Keratinocyte (primary cell): ENCODE measurements at regions not wholly inside any gene's neighbourhood (a gene's known extent, or its start where the extent isn't known, plus 50 kb on each side); places are given as distances from the start of the nearest gene placed in this dataset.
"Not testable (repeated sequence)": the region's sequence is repeated elsewhere in the genome, so short reads cannot be mapped to it uniquely, and the experiment has no call there.

Experiments used
- DNase-seq: peaks from one replicate; pipeline ENCODE4 v3.0.0-alpha.2; 2011; ENCODE audit warnings: low read depth, missing footprints, low spot score
- FAIRE-seq: peaks from 2 replicates; lab custom pipeline; 2011; peaks lifted over from hg19 to GRCh38; lab: Jason Lieb, UNC
- H2AFZ ChIP-seq: 2 replicates; pipeline ENCODE4 v1.6.0; 2012; ENCODE audit warnings: low read length, control low read depth, inconsistent platforms; ENCODE audit not compliant: control insufficient read depth
- H3K27ac ChIP-seq: 2 replicates; pipeline ENCODE4 v1.5.1; 2011; ENCODE audit warnings: low read length; ENCODE audit not compliant: control insufficient read depth, insufficient read depth
- H3K27me3 ChIP-seq: 3 replicates; pipeline ENCODE4 v1.6.0; 2011; ENCODE audit warnings: low read length; ENCODE audit not compliant: control insufficient read depth, insufficient read depth; ENCODE audit errors: extremely low read depth
- H3K36me3 ChIP-seq, 2 experiments: 2 replicates in 1 of 2; 3 replicates in 1 of 2; pipeline ENCODE4 v1.5.1; 2011; ENCODE audit warnings: low read length in 2 of 2, mild to moderate bottlenecking in 1 of 2; ENCODE audit not compliant: control insufficient read depth in 2 of 2, insufficient read depth in 2 of 2; ENCODE audit errors: extremely low read depth in 1 of 2
- H3K4me1 ChIP-seq: 3 replicates; pipeline ENCODE4 v1.5.1; 2011; ENCODE audit warnings: low read length; ENCODE audit not compliant: control insufficient read depth, insufficient read depth; ENCODE audit errors: extremely low read depth
- H3K4me2 ChIP-seq: 3 replicates; pipeline ENCODE4 v1.6.0; 2011; ENCODE audit warnings: low read depth, low read length; ENCODE audit not compliant: control insufficient read depth, insufficient read depth; ENCODE audit errors: extremely low read depth
- H3K4me3 ChIP-seq, 3 experiments: fragments of 200-600 bp in 1 of 3; sonication (generic) in 1 of 3; 2 replicates in 2 of 3; 3 replicates in 1 of 3; pipeline ENCODE4 v1.5.1; 2011 to 2016; ENCODE audit warnings: low read length in 3 of 3, mild to moderate bottlenecking in 3 of 3, control low read depth in 2 of 3, inconsistent platforms in 1 of 3, low read depth in 1 of 3, mixed read lengths in 1 of 3, mixed run types in 1 of 3, moderate library complexity in 1 of 3; ENCODE audit not compliant: control insufficient read depth in 2 of 3, insufficient read depth in 2 of 3; ENCODE audit errors: extremely low read depth in 1 of 3
- H3K79me2 ChIP-seq: 2 replicates; pipeline ENCODE4 v1.6.0; 2012; ENCODE audit warnings: low read length; ENCODE audit not compliant: control insufficient read depth, insufficient read depth
- H3K9ac ChIP-seq: 3 replicates; pipeline ENCODE4 v1.6.0; 2011; ENCODE audit warnings: low read length; ENCODE audit not compliant: control insufficient read depth, insufficient read depth; ENCODE audit errors: extremely low read depth
- H3K9me1 ChIP-seq: 3 replicates; pipeline ENCODE4 v1.6.0; 2011; ENCODE audit warnings: low read length; ENCODE audit not compliant: control insufficient read depth, insufficient read depth; ENCODE audit errors: extremely low read depth
- H3K9me3 ChIP-seq: 2 replicates; pipeline ENCODE4 v1.5.1; 2012; ENCODE audit warnings: low read depth, low read length; ENCODE audit not compliant: control insufficient read depth
- H4K20me1 ChIP-seq: 3 replicates; pipeline ENCODE4 v1.6.0; 2011; ENCODE audit warnings: low read length; ENCODE audit not compliant: control insufficient read depth, insufficient read depth; ENCODE audit errors: extremely low read depth
- CTCF ChIP-seq, 3 experiments: IDR thresholded peaks in 1 of 3; conservative IDR thresholded peaks in 1 of 3; optimal IDR thresholded peaks in 1 of 3; 2 replicates in 2 of 3; 3 replicates in 1 of 3; pipeline versions ENCODE3 to v1.5.1; 2011; ENCODE audit warnings: low read length in 3 of 3, mild to moderate bottlenecking in 3 of 3, moderate library complexity in 2 of 3, control low read depth in 1 of 3, inconsistent platforms in 1 of 3; ENCODE audit not compliant: insufficient read depth in 2 of 3; ENCODE audit errors: extremely low read depth in 1 of 3
- EZH2 ChIP-seq: IDR thresholded peaks from one replicate; pipeline ENCODE4 v1.6.1; 2012; ENCODE audit warnings: inconsistent platforms, mild to moderate bottlenecking, low read length, moderate library complexity
- dilution Hi-C: fragments of 300-500 bp; cut with MboI; formaldehyde crosslinking; loops from one replicate; pipeline ENCODE4 v1.7.0; 2020; ENCODE audit warnings: low sequenced_read_pairs; ENCODE audit not compliant: extremely low pct_ligation_motif_present

DNA sequence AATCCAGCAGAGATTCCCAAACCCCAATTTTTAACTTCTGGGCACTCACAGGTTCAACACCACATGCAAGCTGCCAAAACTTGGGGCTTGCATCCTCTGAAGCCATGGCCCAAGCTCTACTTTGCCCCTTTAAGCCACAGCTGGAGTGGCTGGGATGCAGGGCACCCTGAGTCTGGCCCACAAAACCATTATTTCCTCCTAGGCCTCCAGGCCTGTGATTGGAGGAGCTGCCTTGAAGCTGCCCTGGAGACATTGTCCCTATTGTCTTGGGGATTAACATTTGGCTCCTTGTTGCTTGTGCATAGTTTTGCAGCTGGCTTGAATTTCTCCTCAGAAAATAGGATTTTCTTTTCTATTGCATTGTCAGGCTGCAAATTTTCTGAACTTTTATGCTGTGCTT is 109.8 kb upstream of the RPRM start:
- H3K9me3 ChIP-seq, result no peaks in the 10 kb centered on the region
- H3K27me3 ChIP-seq, result no peaks in the 10 kb centered on the region
- FAIRE-seq (no peak), DNase-seq (no peak)
- H3K27ac ChIP-seq, result no peak overlapping the region
- TF ChIP-seq CTCF (optimal IDR thresholded peaks at IDR 0.05 in 1 of 3, IDR thresholded peaks at IDR 0.05 in 1 of 3, conservative IDR thresholded peaks at IDR 0.05 in 1 of 3; ENCODE audit: extremely low read depth in 1 of 3, insufficient read depth in 2 of 3, low read length in 3 of 3), result no peak
- TF ChIP-seq EZH2, result no peak
- H3K4me3 ChIP-seq, result no peak overlapping the region
- no peaks in the 10 kb centered on the region for H3K79me2 ChIP-seq
- H2AFZ ChIP-seq, result no peak overlapping the region
- H4K20me1 ChIP-seq, result no peaks in the 10 kb centered on the region
- H3K9me1 ChIP-seq, result no peaks in the 10 kb centered on the region
- no peak overlapping the region for H3K4me2 ChIP-seq
- no peak overlapping the region for H3K9ac ChIP-seq
- dilution Hi-C loops, result no loop called here
- no peaks in the 10 kb centered on the region for H3K4me1 ChIP-seq
- no peaks in the 10 kb centered on the region for H3K36me3 ChIP-seq

DNA sequence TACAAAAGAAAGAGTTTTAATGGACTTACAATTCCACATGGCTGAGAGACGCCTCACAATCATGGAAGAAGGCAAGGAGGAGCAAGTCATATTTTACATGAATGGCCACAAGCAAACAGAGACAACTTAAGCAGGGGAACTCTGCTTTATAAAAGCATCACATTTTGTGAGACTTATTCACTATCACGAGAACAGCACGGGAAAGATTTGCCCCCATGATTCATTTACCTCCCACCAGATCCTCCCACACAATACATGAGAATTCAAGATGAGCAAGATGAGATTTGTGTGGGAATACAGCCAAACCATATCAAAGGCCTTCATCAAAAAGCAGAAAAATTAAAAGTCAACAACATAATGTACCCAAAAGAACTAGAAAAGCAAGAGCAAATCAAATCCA is 111.0 kb upstream of the RPRM start:
- H3K36me3 ChIP-seq, result no peaks in the 10 kb centered on the region
- H3K27me3 ChIP-seq, result no peaks in the 10 kb centered on the region
- dilution Hi-C loops, result no loop called here
- TF ChIP-seq EZH2, result no peak
- TF ChIP-seq CTCF (optimal IDR thresholded peaks at IDR 0.05 in 1 of 3, IDR thresholded peaks at IDR 0.05 in 1 of 3, conservative IDR thresholded peaks at IDR 0.05 in 1 of 3; ENCODE audit: extremely low read depth in 1 of 3, insufficient read depth in 2 of 3, low read length in 3 of 3), result no peak
- no peaks in the 10 kb centered on the region for H3K79me2 ChIP-seq
- no peaks in the 10 kb centered on the region for H3K9me1 ChIP-seq
- no peaks in the 10 kb centered on the region for H3K4me1 ChIP-seq
- H2AFZ ChIP-seq, result no peak overlapping the region
- H3K27ac ChIP-seq, result no peak overlapping the region
- H3K4me3 ChIP-seq, result no peak overlapping the region
- H3K9me3 ChIP-seq, result no peaks in the 10 kb centered on the region
- FAIRE-seq (no peak), DNase-seq (no peak)
- H3K9ac ChIP-seq, result no peak overlapping the region
- no peaks in the 10 kb centered on the region for H4K20me1 ChIP-seq
- H3K4me2 ChIP-seq, result no peak overlapping the region

DNA sequence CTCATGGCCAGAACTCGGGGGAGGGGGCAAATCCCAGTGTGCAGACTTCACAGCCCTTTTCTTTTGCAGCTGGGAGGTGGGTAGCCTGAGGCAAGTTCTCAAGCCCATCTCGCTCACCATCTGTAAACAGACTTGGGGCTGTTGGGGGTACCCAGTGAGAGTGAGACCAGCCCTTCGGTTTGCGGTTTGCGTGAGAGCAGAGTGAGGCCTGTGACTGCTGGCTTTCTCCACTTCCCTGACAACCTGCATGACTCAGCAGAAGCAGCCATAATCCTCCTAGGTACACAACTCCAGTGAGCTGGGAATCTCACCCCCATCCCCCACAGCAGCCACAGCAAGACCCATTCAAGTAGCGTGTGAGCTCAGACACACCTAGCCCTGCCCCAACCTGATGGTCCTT is 114.5 kb upstream of the RPRM start:
- H3K79me2 ChIP-seq, H2AFZ ChIP-seq, H3K4me2 ChIP-seq, H3K4me3 ChIP-seq, H3K27ac ChIP-seq, H3K36me3 ChIP-seq, FAIRE-seq, H3K27me3 ChIP-seq, dilution Hi-C loops, H3K9me1 ChIP-seq, H3K4me1 ChIP-seq, H3K9me3 ChIP-seq, H3K9ac ChIP-seq, H4K20me1 ChIP-seq, DNase-seq: not testable (repeated sequence)
